Renal pelvis (tissue), 1 donor: ENCODE measurements at regions not wholly inside any gene's neighbourhood (a gene's known extent, or its start where the extent isn't known, plus 50 kb on each side); places are given as distances from the start of the nearest gene placed in this dataset.

Source experiments
- DNase-seq: peaks from one replicate; pipeline ENCODE4 v3.0.0-alpha.2; 2013

DNA sequence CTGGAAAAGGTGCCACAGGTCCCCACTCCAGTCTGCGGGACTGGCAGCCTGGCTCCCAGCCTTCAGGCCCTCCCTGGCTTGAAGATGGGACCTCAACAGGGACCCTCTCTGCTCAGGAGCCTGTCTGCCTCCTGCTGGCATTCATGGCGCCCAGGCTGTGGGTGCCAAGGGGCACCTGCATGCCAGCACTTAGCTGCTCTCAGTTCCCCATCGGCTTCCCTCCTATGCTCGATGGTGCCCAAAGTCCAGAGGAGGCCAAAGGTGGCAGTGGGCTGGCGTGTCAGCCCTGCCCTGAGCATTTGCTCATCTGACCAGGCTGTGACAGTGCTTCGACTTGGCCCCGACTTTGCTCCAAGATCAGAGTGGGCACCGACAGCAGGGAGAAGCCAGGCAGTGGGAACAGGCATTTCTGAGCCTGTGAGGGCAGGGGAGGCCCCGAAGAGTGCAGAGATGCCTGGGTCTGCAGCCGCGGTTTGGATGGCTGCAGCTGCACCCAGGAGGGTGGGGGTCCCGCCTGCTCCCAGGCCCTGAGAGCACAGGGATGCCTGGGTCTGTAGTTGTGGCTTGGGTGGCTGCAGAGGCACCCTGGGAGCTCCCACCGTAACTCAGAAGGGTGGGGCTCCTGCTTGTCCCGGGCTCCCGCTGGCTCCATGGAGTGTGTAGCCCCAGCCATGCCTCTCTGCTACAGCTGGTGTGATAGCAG, 463.6 kb downstream of the TBC1D22A start:
- no peak for DNase-seq

DNA sequence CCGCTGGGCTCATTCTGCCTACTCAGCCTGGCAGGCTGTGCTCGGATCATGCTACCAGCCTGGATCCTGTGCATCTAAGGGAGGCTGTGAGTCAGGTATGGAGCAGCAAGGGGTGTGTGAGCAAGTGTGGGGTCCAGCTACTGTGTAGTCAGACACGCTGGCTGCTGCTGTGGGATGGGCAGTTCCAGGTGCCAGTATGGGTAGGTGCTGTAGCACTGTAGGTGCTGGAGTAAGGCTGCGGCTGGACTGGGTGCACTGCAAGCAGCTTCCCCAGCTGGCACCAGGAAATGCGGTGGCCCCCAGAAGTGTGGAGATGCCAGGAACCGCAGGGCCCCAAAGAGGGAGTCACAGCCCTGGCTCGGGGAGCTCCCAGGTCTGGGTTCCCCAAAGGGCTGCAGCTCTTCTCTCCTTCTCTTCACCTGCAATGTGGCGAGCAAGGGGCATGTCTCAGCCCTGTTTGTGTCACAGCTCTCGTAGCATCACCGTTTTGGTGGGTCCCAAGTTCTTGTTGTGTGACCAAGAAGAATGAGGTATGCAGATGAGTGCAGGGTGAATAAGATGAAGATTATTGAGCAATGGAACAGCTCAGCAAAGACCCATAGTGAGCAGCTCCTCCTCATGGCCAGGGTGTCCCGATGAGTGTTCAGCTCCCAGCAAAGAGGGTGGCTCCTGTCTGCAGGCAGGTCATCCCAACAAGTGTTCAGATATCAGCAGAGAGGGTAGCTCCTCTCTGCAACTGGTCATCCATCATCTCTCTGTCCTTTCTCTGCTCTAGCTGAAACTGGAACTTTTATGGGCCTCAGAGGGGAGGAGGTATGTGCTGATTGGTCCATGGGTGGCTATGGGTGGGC, 462.9 kb downstream of the TBC1D22A start:
- no peak for DNase-seq
